ENCODE measurements at regions not wholly inside any gene's neighbourhood (a gene's known extent, or its start where the extent isn't known, plus 50 kb on each side); places are given as distances from the start of the nearest gene placed in this dataset.

GRCh38 chr3:69607466-69608305 lies 131.6 kb upstream of the MITF start:
- no peak overlapping the region for H3K27ac ChIP-seq
- TF ChIP-seq, protein P1, sequence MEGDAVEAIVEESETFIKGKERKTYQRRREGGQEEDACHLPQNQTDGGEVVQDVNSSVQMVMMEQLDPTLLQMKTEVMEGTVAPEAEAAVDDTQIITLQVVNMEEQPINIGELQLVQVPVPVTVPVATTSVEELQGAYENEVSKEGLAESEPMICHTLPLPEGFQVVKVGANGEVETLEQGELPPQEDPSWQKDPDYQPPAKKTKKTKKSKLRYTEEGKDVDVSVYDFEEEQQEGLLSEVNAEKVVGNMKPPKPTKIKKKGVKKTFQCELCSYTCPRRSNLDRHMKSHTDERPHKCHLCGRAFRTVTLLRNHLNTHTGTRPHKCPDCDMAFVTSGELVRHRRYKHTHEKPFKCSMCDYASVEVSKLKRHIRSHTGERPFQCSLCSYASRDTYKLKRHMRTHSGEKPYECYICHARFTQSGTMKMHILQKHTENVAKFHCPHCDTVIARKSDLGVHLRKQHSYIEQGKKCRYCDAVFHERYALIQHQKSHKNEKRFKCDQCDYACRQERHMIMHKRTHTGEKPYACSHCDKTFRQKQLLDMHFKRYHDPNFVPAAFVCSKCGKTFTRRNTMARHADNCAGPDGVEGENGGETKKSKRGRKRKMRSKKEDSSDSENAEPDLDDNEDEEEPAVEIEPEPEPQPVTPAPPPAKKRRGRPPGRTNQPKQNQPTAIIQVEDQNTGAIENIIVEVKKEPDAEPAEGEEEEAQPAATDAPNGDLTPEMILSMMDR (conservative IDR thresholded peaks at IDR 0.05): no peak
- no peak for TF ChIP-seq ZFX (IDR thresholded peaks at IDR 0.05)

DNA sequence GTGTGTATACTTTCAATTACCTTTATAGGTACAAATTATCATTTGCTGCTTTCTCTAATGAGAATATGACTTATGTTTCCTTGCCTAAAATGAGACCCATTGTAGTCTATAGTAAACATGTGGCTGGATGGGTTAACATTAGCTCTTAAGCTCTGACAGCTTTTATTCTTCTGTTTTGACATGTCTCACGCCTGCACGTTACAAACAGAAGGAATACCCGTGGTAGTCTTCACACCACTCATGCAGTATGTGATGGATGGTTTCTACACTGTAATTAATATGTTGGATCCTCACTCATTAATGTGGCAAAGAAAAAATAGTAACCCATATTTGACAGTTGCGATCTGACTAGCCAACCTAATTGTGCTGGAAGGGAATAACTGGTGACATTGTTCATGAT lies 133.4 kb upstream of the MITF start:
- TF ChIP-seq, protein P1 (conservative IDR thresholded peaks at IDR 0.05): no peak
- TF ChIP-seq ZFX (IDR thresholded peaks at IDR 0.05): no peak
- no peak overlapping the region for H3K27ac ChIP-seq

- H3K27ac ChIP-seq: no peak overlapping the region
- TF ChIP-seq, protein P1 (conservative IDR thresholded peaks at IDR 0.05): no peak
- no peak for TF ChIP-seq ZFX (IDR thresholded peaks at IDR 0.05)
Measured at GRCh38 chr3:69604735-69605450, 134.4 kb upstream of the MITF start.

DNA sequence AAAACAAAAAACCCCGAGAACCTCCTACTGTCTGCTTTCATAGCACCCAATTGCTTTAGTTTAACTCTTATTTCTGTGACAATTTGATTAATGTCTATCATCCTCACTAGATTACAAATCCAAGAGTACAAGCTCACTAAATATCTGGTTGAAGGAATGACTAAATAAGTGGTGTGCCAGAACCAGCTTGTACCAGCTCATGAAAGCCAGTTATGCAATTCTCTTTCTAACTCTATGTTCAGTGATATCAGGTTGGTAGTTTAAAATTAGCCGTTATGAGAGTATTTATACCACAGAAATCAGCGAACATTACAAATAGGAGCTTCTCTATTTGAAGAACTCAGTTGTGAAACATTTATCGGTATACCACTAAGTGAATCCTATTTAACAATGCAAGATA lies 137.2 kb upstream of the MITF start:
- TF ChIP-seq ZFX (IDR thresholded peaks at IDR 0.05): no peak
- TF ChIP-seq, protein P1 (conservative IDR thresholded peaks at IDR 0.05): no peak
- H3K27ac ChIP-seq: no peak overlapping the region

- TF ChIP-seq, protein P1 (conservative IDR thresholded peaks at IDR 0.05): no peak
- no peak for TF ChIP-seq ZFX (IDR thresholded peaks at IDR 0.05)
- no peak overlapping the region for H3K27ac ChIP-seq
Measured at GRCh38 chr3:69594286-69594685, 145.0 kb upstream of the MITF start.

DNA sequence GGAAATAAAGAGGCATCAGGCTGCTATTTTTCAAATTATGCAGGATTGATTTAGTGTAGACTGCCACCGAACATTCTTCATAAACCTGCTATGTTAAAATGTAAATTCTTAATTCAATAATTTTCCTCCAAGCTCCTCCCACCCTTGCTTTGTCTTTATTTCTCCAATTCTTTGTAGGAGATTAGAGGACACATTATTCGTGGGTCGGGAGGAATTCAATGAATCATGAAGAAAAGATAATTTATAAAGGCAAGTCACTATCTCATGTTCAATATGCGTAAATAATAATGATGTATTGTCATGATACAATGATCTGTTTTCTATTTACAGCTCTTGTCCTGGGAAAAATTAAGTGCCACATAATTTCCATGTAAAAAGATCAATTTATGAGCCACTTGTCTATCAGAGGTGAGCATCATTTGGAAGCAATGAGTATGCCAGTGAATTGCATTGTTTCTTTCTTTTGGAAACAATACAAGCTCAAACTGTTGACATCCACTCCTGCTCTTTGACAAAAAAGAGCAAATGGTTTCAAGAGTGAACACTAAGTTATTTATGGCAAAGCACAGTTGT lies 148.0 kb upstream of the MITF start:
- no peak overlapping the region for H3K27ac ChIP-seq
- TF ChIP-seq ZFX (IDR thresholded peaks at IDR 0.05): no peak
- TF ChIP-seq, protein P1 (conservative IDR thresholded peaks at IDR 0.05): no peak

DNA sequence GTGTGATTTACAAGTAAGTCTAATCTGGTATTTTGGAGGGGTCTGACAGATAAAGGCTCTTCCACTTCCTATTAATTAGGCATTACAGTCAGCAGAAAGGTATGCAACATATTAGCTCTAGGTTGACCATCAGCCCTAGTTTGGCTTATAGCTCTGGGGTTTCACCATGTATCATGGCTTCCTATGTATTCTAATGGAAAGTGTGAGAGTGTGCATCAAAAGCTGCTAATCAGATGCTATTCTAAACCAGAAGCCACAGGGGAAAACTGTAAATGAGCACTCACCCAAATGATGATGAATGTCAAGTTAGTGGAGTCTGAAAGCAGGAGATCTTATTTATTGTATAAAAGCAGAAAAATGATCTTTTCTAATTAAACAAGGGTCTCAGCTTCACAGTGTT lies 149.2 kb upstream of the MITF start:
- no peak overlapping the region for H3K27ac ChIP-seq
- no peak for TF ChIP-seq ZFX (IDR thresholded peaks at IDR 0.05)
- TF ChIP-seq, protein P1 (conservative IDR thresholded peaks at IDR 0.05): no peak

Data from C4-2B (cell line).